ENCODE measurements at regions not wholly inside any gene's neighbourhood (a gene's known extent, or its start where the extent isn't known, plus 50 kb on each side); places are given as distances from the start of the nearest gene placed in this dataset.
"Not testable (repeated sequence)": the region's sequence is repeated elsewhere in the genome, so short reads cannot be mapped to it uniquely, and the experiment has no call there.

DNA sequence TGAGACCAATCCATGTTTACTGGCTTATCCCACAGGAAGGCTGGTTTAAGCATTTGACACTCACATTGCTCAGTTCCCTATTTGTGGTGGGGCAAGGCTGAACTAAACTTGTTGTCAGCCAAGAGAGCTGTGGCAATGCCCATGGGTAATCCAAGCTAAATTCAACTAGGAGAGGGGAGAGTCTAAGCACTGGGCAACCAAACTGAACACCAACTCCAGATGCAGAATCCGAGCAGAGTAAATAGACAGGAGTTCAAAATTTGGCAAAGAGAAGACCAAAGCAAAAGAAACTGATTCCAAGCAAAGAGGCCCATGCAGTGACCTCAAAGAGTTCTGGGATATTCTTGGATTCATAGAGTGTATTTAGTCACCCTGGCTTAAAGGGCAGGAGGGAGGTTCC, 106.5 kb upstream of the NT5E start:
- H3K36me3 ChIP-seq (ENCODE audit: control insufficient read depth in 2 of 3, insufficient read depth in 3 of 3, low read length in 3 of 3) = no peaks in the 10 kb centered on the region
- DNase-seq = no peak
- no peak for FAIRE-seq
- H3K4me1 ChIP-seq (ENCODE audit: control insufficient read depth in 2 of 3, insufficient read depth in 2 of 3, low read depth in 1 of 3, low read length in 3 of 3) = no peaks in the 10 kb centered on the region
- no peaks in the 10 kb centered on the region for H3K27me3 ChIP-seq (ENCODE audit: control insufficient read depth, insufficient read depth, low read length)
- TF ChIP-seq, protein P1, sequence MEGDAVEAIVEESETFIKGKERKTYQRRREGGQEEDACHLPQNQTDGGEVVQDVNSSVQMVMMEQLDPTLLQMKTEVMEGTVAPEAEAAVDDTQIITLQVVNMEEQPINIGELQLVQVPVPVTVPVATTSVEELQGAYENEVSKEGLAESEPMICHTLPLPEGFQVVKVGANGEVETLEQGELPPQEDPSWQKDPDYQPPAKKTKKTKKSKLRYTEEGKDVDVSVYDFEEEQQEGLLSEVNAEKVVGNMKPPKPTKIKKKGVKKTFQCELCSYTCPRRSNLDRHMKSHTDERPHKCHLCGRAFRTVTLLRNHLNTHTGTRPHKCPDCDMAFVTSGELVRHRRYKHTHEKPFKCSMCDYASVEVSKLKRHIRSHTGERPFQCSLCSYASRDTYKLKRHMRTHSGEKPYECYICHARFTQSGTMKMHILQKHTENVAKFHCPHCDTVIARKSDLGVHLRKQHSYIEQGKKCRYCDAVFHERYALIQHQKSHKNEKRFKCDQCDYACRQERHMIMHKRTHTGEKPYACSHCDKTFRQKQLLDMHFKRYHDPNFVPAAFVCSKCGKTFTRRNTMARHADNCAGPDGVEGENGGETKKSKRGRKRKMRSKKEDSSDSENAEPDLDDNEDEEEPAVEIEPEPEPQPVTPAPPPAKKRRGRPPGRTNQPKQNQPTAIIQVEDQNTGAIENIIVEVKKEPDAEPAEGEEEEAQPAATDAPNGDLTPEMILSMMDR (IDR thresholded peaks at IDR 0.05; ENCODE audit: borderline replicate concordance, extremely low read depth, insufficient read depth) = no peak
- no peak overlapping the region for H3K27ac ChIP-seq (ENCODE audit: low read depth in 2 of 2, low read length in 2 of 2)
- H3K4me3 ChIP-seq (ENCODE audit: low read length in 3 of 3) = no peak overlapping the region
- intact Hi-C loops (cut with DNase I) = no loop called here
- H3K9me3 ChIP-seq (ENCODE audit: control insufficient read depth in 2 of 3, insufficient read depth in 1 of 3, low read length in 3 of 3) = no peaks in the 10 kb centered on the region
- H3K9ac ChIP-seq (ENCODE audit: low read length in 3 of 3) = no peak overlapping the region

DNA sequence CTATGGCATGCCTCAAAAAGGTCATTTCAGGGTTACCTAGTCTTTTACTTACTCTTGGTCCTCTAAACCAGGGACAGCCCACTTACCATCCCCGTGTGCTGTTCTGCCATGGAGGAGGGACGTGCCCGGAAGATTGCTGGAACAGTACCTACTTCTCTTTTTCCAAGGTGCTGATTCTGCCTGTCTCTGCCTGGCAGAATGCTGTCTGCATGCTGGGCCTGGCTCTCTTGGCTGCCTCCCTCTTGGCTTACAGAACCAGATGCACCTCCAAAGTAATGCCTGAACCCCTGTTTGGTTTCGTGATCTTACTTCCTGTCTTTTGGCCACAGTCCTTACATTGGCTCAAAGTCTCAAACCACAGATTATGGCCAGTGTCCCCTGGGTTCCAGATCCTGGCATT, 120.7 kb upstream of the NT5E start:
- H3K36me3 ChIP-seq (ENCODE audit: control insufficient read depth in 2 of 3, insufficient read depth in 3 of 3, low read length in 3 of 3) = no peaks in the 10 kb centered on the region
- no peaks in the 10 kb centered on the region for H3K27me3 ChIP-seq (ENCODE audit: control insufficient read depth, insufficient read depth, low read length)
- H3K4me1 ChIP-seq (ENCODE audit: control insufficient read depth in 2 of 3, insufficient read depth in 2 of 3, low read depth in 1 of 3, low read length in 3 of 3) = no peaks in the 10 kb centered on the region
- DNase-seq = no peak
- intact Hi-C loops (cut with DNase I) = no loop called here
- no peaks in the 10 kb centered on the region for H3K9me3 ChIP-seq (ENCODE audit: control insufficient read depth in 2 of 3, insufficient read depth in 1 of 3, low read length in 3 of 3)
- no peak for FAIRE-seq
- TF ChIP-seq, protein P1 (IDR thresholded peaks at IDR 0.05; ENCODE audit: borderline replicate concordance, extremely low read depth, insufficient read depth) = no peak
- H3K4me3 ChIP-seq (ENCODE audit: low read length in 3 of 3) = no peak overlapping the region
- no peak overlapping the region for H3K9ac ChIP-seq (ENCODE audit: low read length in 3 of 3)
- no peak overlapping the region for H3K27ac ChIP-seq (ENCODE audit: low read depth in 2 of 2, low read length in 2 of 2)

- H3K4me1 ChIP-seq (ENCODE audit: control insufficient read depth in 2 of 3, insufficient read depth in 2 of 3, low read depth in 1 of 3, low read length in 3 of 3); H3K36me3 ChIP-seq (ENCODE audit: control insufficient read depth in 2 of 3, insufficient read depth in 3 of 3, low read length in 3 of 3); intact Hi-C loops (cut with DNase I); FAIRE-seq; H3K9me3 ChIP-seq (ENCODE audit: control insufficient read depth in 2 of 3, insufficient read depth in 1 of 3, low read length in 3 of 3); H3K27ac ChIP-seq (ENCODE audit: low read depth in 2 of 2, low read length in 2 of 2); DNase-seq; H3K4me3 ChIP-seq (ENCODE audit: low read length in 3 of 3); H3K9ac ChIP-seq (ENCODE audit: low read length in 3 of 3); H3K27me3 ChIP-seq (ENCODE audit: control insufficient read depth, insufficient read depth, low read length): not testable (repeated sequence)
Observed at GRCh38 chr6:85325811-85326210, 124.1 kb upstream of the NT5E start.

GRCh38 chr6:85323435-85324040, 126.3 kb upstream of the NT5E start:
- peak; percentile 58 for FAIRE-seq
- Histone ChIP-seq H3K4me1 (ENCODE audit: control insufficient read depth in 2 of 3, insufficient read depth in 2 of 3, low read depth in 1 of 3, low read length in 3 of 3) (no peaks in the 10 kb centered on the region), H3K27me3 (ENCODE audit: control insufficient read depth, insufficient read depth, low read length) (no peaks in the 10 kb centered on the region), H3K36me3 (ENCODE audit: control insufficient read depth in 2 of 3, insufficient read depth in 3 of 3, low read length in 3 of 3) (no peaks in the 10 kb centered on the region), H3K9ac (ENCODE audit: low read length in 3 of 3) (no peak overlapping the region), H3K27ac (ENCODE audit: low read depth in 2 of 2, low read length in 2 of 2) (no peak overlapping the region), H3K4me3 (ENCODE audit: low read length in 3 of 3) (no peak overlapping the region), H3K9me3 (ENCODE audit: control insufficient read depth in 2 of 3, insufficient read depth in 1 of 3, low read length in 3 of 3) (no peaks in the 10 kb centered on the region)
- TF ChIP-seq, protein P1 (IDR thresholded peaks at IDR 0.05; ENCODE audit: borderline replicate concordance, extremely low read depth, insufficient read depth) = peak; percentile 71
- DNase-seq = peak in 4 of 5 donors; percentile 78 to 89 (median 85)
- intact Hi-C loops (cut with DNase I) = no loop called here

Data from kidney (tissue), 13 donors.